ENCODE measurements at regions not wholly inside any gene's neighbourhood (a gene's known extent, or its start where the extent isn't known, plus 50 kb on each side); places are given as distances from the start of the nearest gene placed in this dataset.
A peak's percentile ranks its signal among the peaks of the same experiment; 100 is the strongest.

- no peak for DNase-seq
These were observed 63.4 kb upstream of the SLC6A6 start for GRCh38 chr3:14338898-14339458.

- peak in 2 of 4 experiments; percentile 11 to 27 for DNase-seq
These were observed 61.3 kb upstream of the SLC6A6 start for GRCh38 chr3:14340960-14341708.

GRCh38 chr3:14343338-14344112, 58.9 kb upstream of the SLC6A6 start:
- DNase-seq: no peak

- no peak for DNase-seq
These were observed 58.1 kb upstream of the SLC6A6 start for GRCh38 chr3:14344351-14344750.

GRCh38 chr3:14345496-14346150, 56.8 kb upstream of the SLC6A6 start:
- no peak for DNase-seq

- no peak for DNase-seq
These were observed 56.2 kb upstream of the SLC6A6 start for GRCh38 chr3:14346191-14346590.

GRCh38 chr3:14346642-14347041, 55.8 kb upstream of the SLC6A6 start:
- no peak for DNase-seq

- no peak for DNase-seq
These were observed 55.3 kb upstream of the SLC6A6 start for GRCh38 chr3:14347110-14347509.

- no peak for DNase-seq
These were observed 50.8 kb upstream of the SLC6A6 start for GRCh38 chr3:14351617-14352001.

- peak in 1 of 4 experiments; percentile 38 for DNase-seq
These were observed 50.3 kb upstream of the SLC6A6 start for GRCh38 chr3:14352002-14352627.
